ENCODE measurements at regions not wholly inside any gene's neighbourhood (a gene's known extent, or its start where the extent isn't known, plus 50 kb on each side); places are given as distances from the start of the nearest gene placed in this dataset.

DNA sequence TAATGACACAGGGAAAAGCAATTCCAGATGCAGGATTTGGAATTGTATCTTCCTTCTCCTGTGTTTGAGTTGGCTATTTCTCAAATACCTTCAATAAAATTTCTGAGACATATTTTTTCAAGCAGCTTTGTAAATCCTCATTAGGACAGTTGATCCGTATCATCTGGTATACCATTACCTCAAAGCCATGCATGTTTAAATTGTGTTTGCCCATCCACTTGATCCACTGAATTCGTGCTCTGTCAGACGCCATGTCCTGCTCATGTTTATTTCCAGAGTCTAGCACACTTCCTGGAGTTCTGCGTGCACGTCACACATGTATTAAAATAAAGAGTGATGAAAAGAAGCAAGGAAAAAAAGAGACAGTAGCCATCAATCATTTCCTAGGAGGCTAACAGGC, 141.8 kb upstream of the CDC14C start:
- Histone ChIP-seq H3K36me3 (no peaks in the 10 kb centered on the region), H3K27ac (no peak overlapping the region), H3K27me3 (no peaks in the 10 kb centered on the region), H3K9me3 (no peaks in the 10 kb centered on the region), H3K4me3 (no peak overlapping the region), H3K4me1 (no peaks in the 10 kb centered on the region)
- ATAC-seq (ENCODE audit: low FRiP score in 2 of 2): no peak
- WGBS, 2 donors: 42 to 43% methylated on average over 5 of the region's 5 CpGs
- TF ChIP-seq CTCF (IDR thresholded peaks at IDR 0.05) (no peak), POLR2A (IDR thresholded peaks at IDR 0.05) (no peak), POLR2AphosphoS5 (IDR thresholded peaks at IDR 0.05) (no peak), EP300 (IDR thresholded peaks at IDR 0.05) (no peak)
- no peak for DNase-seq

DNA sequence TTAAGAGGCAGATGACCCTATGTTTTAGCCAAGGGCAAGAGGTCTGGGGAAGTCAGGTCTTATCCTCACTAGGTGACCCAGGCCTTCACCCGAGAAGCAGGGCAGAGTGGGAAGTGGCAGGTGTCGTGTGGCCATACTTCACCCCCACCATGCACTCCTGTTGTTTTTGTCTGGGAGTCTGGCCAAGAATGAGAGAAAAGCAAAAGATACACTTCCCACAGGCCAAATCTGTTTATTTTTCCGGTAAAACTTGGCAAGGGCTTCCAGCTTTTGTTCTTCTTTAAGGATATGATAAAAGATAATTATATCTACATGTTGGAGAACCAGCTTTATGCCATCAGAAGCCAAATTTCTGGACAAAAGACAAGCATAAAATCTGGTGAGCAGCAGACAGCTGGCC, 137.4 kb upstream of the CDC14C start:
- no peak for TF ChIP-seq POLR2AphosphoS5 (IDR thresholded peaks at IDR 0.05)
- no peak for TF ChIP-seq CTCF (IDR thresholded peaks at IDR 0.05)
- no peak for TF ChIP-seq EP300 (IDR thresholded peaks at IDR 0.05)
- TF ChIP-seq POLR2A (IDR thresholded peaks at IDR 0.05): no peak
- H3K27me3 ChIP-seq: no peaks in the 10 kb centered on the region
- no peak overlapping the region for H3K27ac ChIP-seq
- no peak for DNase-seq
- ATAC-seq (ENCODE audit: low FRiP score in 2 of 2): no peak
- no peaks in the 10 kb centered on the region for H3K4me1 ChIP-seq
- WGBS, 2 donors: 44 to 58% methylated on average over 3 of the region's 3 CpGs
- H3K36me3 ChIP-seq: no peaks in the 10 kb centered on the region
- no peaks in the 10 kb centered on the region for H3K9me3 ChIP-seq
- no peak overlapping the region for H3K4me3 ChIP-seq

- ATAC-seq (ENCODE audit: low FRiP score in 2 of 2): no peak
- 75 to 76% methylated on average over 2 of the region's 2 CpGs for WGBS, 2 donors
Observed at GRCh38 chr7:48803250-48803649, 121.1 kb upstream of the CDC14C start.

DNA sequence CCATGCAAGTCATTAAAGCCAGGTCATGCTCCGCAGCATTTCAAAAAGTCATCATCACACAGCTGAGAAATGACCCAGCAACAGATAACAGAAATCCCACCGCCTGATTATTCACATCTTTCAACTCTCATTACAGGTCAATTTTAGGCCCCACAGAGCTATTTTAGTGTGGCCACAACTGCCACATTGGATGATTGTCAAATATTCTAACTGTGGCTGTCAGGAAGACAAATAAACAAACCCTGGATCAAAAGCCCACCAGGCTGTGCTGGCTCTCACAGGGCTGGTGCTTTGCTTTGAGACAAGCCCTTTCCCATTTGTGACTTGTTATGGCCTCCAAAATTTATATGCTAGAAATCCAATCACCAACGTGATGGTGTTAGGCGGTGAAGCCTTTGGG, 117.6 kb upstream of the CDC14C start:
- Histone ChIP-seq H3K36me3 (no peaks in the 10 kb centered on the region), H3K27ac (no peak overlapping the region), H3K27me3 (no peaks in the 10 kb centered on the region), H3K4me1 (no peaks in the 10 kb centered on the region), H3K4me3 (no peak overlapping the region), H3K9me3 (no peaks in the 10 kb centered on the region)
- DNase-seq (no peak), ATAC-seq (ENCODE audit: low FRiP score in 2 of 2) (no peak)
- 53 to 60% methylated on average over 4 of the region's 4 CpGs for WGBS, 2 donors
- TF ChIP-seq EP300 (IDR thresholded peaks at IDR 0.05): no peak
- TF ChIP-seq CTCF (IDR thresholded peaks at IDR 0.05): no peak
- TF ChIP-seq POLR2A (IDR thresholded peaks at IDR 0.05): no peak
- TF ChIP-seq POLR2AphosphoS5 (IDR thresholded peaks at IDR 0.05): no peak

More at GRCh38 chr7:48803250-48803649, 121.1 kb upstream of the CDC14C start:
- H3K9me3 ChIP-seq: no peaks in the 10 kb centered on the region
- H3K27ac ChIP-seq: no peak overlapping the region
- no peak for DNase-seq
- no peaks in the 10 kb centered on the region for H3K4me1 ChIP-seq
- H3K4me3 ChIP-seq: no peak overlapping the region
- H3K36me3 ChIP-seq: no peaks in the 10 kb centered on the region
- TF ChIP-seq EP300 (IDR thresholded peaks at IDR 0.05): no peak
- TF ChIP-seq POLR2A (IDR thresholded peaks at IDR 0.05): no peak
- TF ChIP-seq CTCF (IDR thresholded peaks at IDR 0.05): no peak
- TF ChIP-seq POLR2AphosphoS5 (IDR thresholded peaks at IDR 0.05): no peak
- H3K27me3 ChIP-seq: no peaks in the 10 kb centered on the region

- no peaks in the 10 kb centered on the region for H3K9me3 ChIP-seq
- H3K4me1 ChIP-seq: no peaks in the 10 kb centered on the region
Observed at GRCh38 chr7:48811071-48811470, 113.3 kb upstream of the CDC14C start.

More at GRCh38 chr7:48811071-48811470, 113.3 kb upstream of the CDC14C start:
- DNase-seq: no peak
- H3K4me3 ChIP-seq: no peak overlapping the region
- H3K36me3 ChIP-seq: no peaks in the 10 kb centered on the region
- 40 to 94% methylated on average over 2 of the region's 2 CpGs for WGBS, 2 donors
- no peak for ATAC-seq (ENCODE audit: low FRiP score in 2 of 2)
- H3K27ac ChIP-seq: no peak overlapping the region
- TF ChIP-seq POLR2AphosphoS5 (IDR thresholded peaks at IDR 0.05) (no peak), CTCF (IDR thresholded peaks at IDR 0.05) (no peak), EP300 (IDR thresholded peaks at IDR 0.05) (no peak), POLR2A (IDR thresholded peaks at IDR 0.05) (no peak)
- no peaks in the 10 kb centered on the region for H3K27me3 ChIP-seq
